Neuronal stem cell (in vitro differentiated cells): ENCODE measurements at regions not wholly inside any gene's neighbourhood (a gene's known extent, or its start where the extent isn't known, plus 50 kb on each side); places are given as distances from the start of the nearest gene placed in this dataset.

Experiments
- DNase-seq: peaks from one replicate; pipeline ENCODE4 v3.0.0-alpha.2; 2013; ENCODE audit warnings: low spot score
- H2AFZ ChIP-seq: one replicate; pipeline ENCODE4 v1.6.1; 2013; ENCODE audit warnings: mild to moderate bottlenecking, low read length, inconsistent platforms
- H2AK5ac ChIP-seq: 2 replicates; pipeline ENCODE4 v1.6.1; 2013; ENCODE audit warnings: low read depth, mild to moderate bottlenecking, inconsistent platforms, low read length, moderate library complexity, mixed read lengths
- H2BK120ac ChIP-seq: 2 replicates; pipeline ENCODE4 v1.6.1; 2013; ENCODE audit warnings: low read depth, mild to moderate bottlenecking, inconsistent platforms, low read length, moderate library complexity, mixed read lengths
- H2BK12ac ChIP-seq: one replicate; pipeline ENCODE4 v1.6.1; 2013; ENCODE audit warnings: low read length, inconsistent platforms
- H2BK15ac ChIP-seq: 2 replicates; pipeline ENCODE4 v1.6.1; 2013; ENCODE audit warnings: mild to moderate bottlenecking, low read length, inconsistent platforms, mixed read lengths
- H2BK5ac ChIP-seq: one replicate; pipeline ENCODE4 v1.6.1; 2013; ENCODE audit warnings: inconsistent platforms, mild to moderate bottlenecking, low read length, moderate library complexity
- H3K14ac ChIP-seq: one replicate; pipeline ENCODE4 v1.6.1; 2013; ENCODE audit warnings: low read length, inconsistent platforms
- H3K18ac ChIP-seq: 2 replicates; pipeline ENCODE4 v1.6.1; 2013; ENCODE audit warnings: low read length, inconsistent platforms
- H3K23ac ChIP-seq: 2 replicates; pipeline ENCODE4 v1.6.1; 2013; ENCODE audit warnings: low read depth, mild to moderate bottlenecking, mixed read lengths, low read length, inconsistent platforms; ENCODE audit not compliant: poor library complexity
- H3K27ac ChIP-seq: replicated peaks from 3 replicates; pipeline ENCODE4 v1.5.1; 2013; ENCODE audit warnings: low read length, inconsistent platforms
- H3K27me3 ChIP-seq, 3 experiments: 2 replicates each; pipeline ENCODE4 v1.6.1; 2013; ENCODE audit warnings: low read length in 3 of 3, mild to moderate bottlenecking in 2 of 3, inconsistent platforms in 1 of 3, low read depth in 1 of 3, mixed read lengths in 1 of 3, moderate library complexity in 1 of 3; ENCODE audit not compliant: control insufficient read depth in 3 of 3, insufficient read depth in 3 of 3
- H3K36me3 ChIP-seq, 2 donors: replicated peaks in 1 of 2; 2 replicates each; pipeline ENCODE4 v1.6.1; 2013; ENCODE audit warnings: low read length in 2 of 2; ENCODE audit not compliant: control insufficient read depth in 2 of 2, insufficient read depth in 2 of 2
- H3K4ac ChIP-seq: 2 replicates; pipeline ENCODE4 v1.6.1; 2013; ENCODE audit warnings: inconsistent platforms, mild to moderate bottlenecking, low read length, moderate library complexity
- H3K4me1 ChIP-seq, 2 donors: 1 replicate in 1 of 2; 2 replicates in 1 of 2; pipeline ENCODE4 v1.6.1; 2013; ENCODE audit warnings: low read length in 2 of 2, low read depth in 1 of 2; ENCODE audit not compliant: control insufficient read depth in 2 of 2, insufficient read depth in 1 of 2
- H3K4me2 ChIP-seq: one replicate; pipeline ENCODE4 v1.6.1; 2013; ENCODE audit warnings: mild to moderate bottlenecking, low read length, inconsistent platforms; ENCODE audit not compliant: insufficient read depth, poor library complexity, severe bottlenecking
- H3K4me3 ChIP-seq, 2 donors: 2 replicates each; pipeline ENCODE4 v1.5.1; 2013; ENCODE audit warnings: low read length in 2 of 2, mild to moderate bottlenecking in 2 of 2, inconsistent platforms in 1 of 2, moderate library complexity in 1 of 2
- H3K79me1 ChIP-seq: one replicate; pipeline ENCODE4 v1.6.1; 2013; ENCODE audit warnings: low read depth, mild to moderate bottlenecking, inconsistent platforms, low read length, moderate library complexity
- H3K9ac ChIP-seq: one replicate; pipeline ENCODE4 v1.6.1; 2013; ENCODE audit warnings: mild to moderate bottlenecking, low read depth, low read length, inconsistent platforms; ENCODE audit not compliant: poor library complexity
- H3K9me3 ChIP-seq, 2 donors: replicated peaks in 1 of 2; 2 replicates each; pipeline versions ENCODE3 to v1.6.1; 2013; ENCODE audit warnings: low read length in 2 of 2, mild to moderate bottlenecking in 2 of 2, inconsistent platforms in 1 of 2, low read depth in 1 of 2, mixed read lengths in 1 of 2, moderate library complexity in 1 of 2; ENCODE audit not compliant: control insufficient read depth in 2 of 2, insufficient read depth in 1 of 2
- H4K8ac ChIP-seq: one replicate; pipeline ENCODE4 v1.6.1; 2013; ENCODE audit warnings: low read depth, mild to moderate bottlenecking, inconsistent platforms, low read length, moderate library complexity
- H4K91ac ChIP-seq: one replicate; pipeline ENCODE4 v1.6.1; 2013; ENCODE audit warnings: low read length, low read depth, mild to moderate bottlenecking, inconsistent platforms; ENCODE audit not compliant: poor library complexity
- WGBS, 2 donors: extraction: QIAGEN DNeasy Blood & Tissue Kit; methylation state at CpG; one replicate each; pipeline ENCODE4 v1.1.7; 2013; ENCODE audit warnings: missing lambda C conversion rate in 2 of 2, mixed read lengths in 1 of 2; ENCODE audit not compliant: insufficient read length in 2 of 2, insufficient replicate concordance in 1 of 2; ENCODE audit errors: extremely low coverage in 2 of 2; 5-methylcytosine and 5-hydroxymethylcytosine counted together

- no peak overlapping the region for H2BK15ac ChIP-seq
- no peak overlapping the region for H2AK5ac ChIP-seq
- H3K23ac ChIP-seq, result no peak overlapping the region
- no peak overlapping the region for H3K27ac ChIP-seq
- no peak overlapping the region for H2BK5ac ChIP-seq
- no peak overlapping the region for H3K4ac ChIP-seq
- no peaks in the 10 kb centered on the region for H3K36me3 ChIP-seq
- H3K9ac ChIP-seq, result no peak overlapping the region
- peaks cover 0 to 2% of the 10 kb centered on the region in 2 donors for H3K4me1 ChIP-seq
- H3K18ac ChIP-seq, result no peak overlapping the region
- H4K8ac ChIP-seq, result no peak overlapping the region
- WGBS, 2 donors, result 100% methylated on average over 1 of the region's 6 CpGs; no CpG with 5 or more reads in 1 of the 2 donors
- no peak overlapping the region for H2BK12ac ChIP-seq
- no peak overlapping the region for H2AFZ ChIP-seq
- no peak for DNase-seq
- H3K14ac ChIP-seq, result no peak overlapping the region
- H3K4me3 ChIP-seq, result no peak overlapping the region
- no peak overlapping the region for H4K91ac ChIP-seq
- no peaks in the 10 kb centered on the region for H3K79me1 ChIP-seq
- no peaks in the 10 kb centered on the region for H3K9me3 ChIP-seq
- no peak overlapping the region for H2BK120ac ChIP-seq
- no peak overlapping the region for H3K4me2 ChIP-seq
- H3K27me3 ChIP-seq, result peaks cover 0 to 2% (median 0%) of the 10 kb centered on the region in 3 experiments
Measured at GRCh38 chr4:155591738-155592143, 74.9 kb upstream of the GUCY1A1 start.

GRCh38 chr4:155590796-155591585 is 75.7 kb upstream of the GUCY1A1 start:
- H3K4me1 ChIP-seq, result peaks cover 0 to 2% of the 10 kb centered on the region in 2 donors
- H3K4me3 ChIP-seq, result no peak overlapping the region
- no peaks in the 10 kb centered on the region for H3K9me3 ChIP-seq
- H3K4me2 ChIP-seq, result no peak overlapping the region
- no peak overlapping the region for H2AK5ac ChIP-seq
- H3K36me3 ChIP-seq, result no peaks in the 10 kb centered on the region
- no peak overlapping the region for H3K4ac ChIP-seq
- no peak overlapping the region for H3K27ac ChIP-seq
- peaks cover 0 to 2% (median 0%) of the 10 kb centered on the region in 3 experiments for H3K27me3 ChIP-seq
- H2BK12ac ChIP-seq, result no peak overlapping the region
- no peak overlapping the region for H2AFZ ChIP-seq
- no peak overlapping the region for H4K8ac ChIP-seq
- H2BK15ac ChIP-seq, result no peak overlapping the region
- H3K9ac ChIP-seq, result no peak overlapping the region
- WGBS, 2 donors, result no CpG with 5 or more reads among the region's 3 CpGs
- H3K18ac ChIP-seq, result no peak overlapping the region
- no peaks in the 10 kb centered on the region for H3K79me1 ChIP-seq
- DNase-seq, result no peak
- no peak overlapping the region for H2BK120ac ChIP-seq
- no peak overlapping the region for H3K23ac ChIP-seq
- no peak overlapping the region for H3K14ac ChIP-seq
- no peak overlapping the region for H2BK5ac ChIP-seq
- H4K91ac ChIP-seq, result no peak overlapping the region

- WGBS, 2 donors, result no CpG with 5 or more reads among the region's 2 CpGs
- Histone ChIP-seq H2BK5ac (no peak overlapping the region), H3K9ac (no peak overlapping the region), H3K4me1 (no peaks in the 10 kb centered on the region), H3K36me3 (no peaks in the 10 kb centered on the region), H3K4ac (no peak overlapping the region), H3K27ac (no peak overlapping the region), H2BK12ac (no peak overlapping the region), H2AFZ (no peak overlapping the region), H3K14ac (no peak overlapping the region), H3K18ac (no peak overlapping the region), H4K8ac (no peak overlapping the region), H3K79me1 (no peaks in the 10 kb centered on the region), H3K27me3 (peaks cover 0 to 2% (median 0%) of the 10 kb centered on the region in 3 experiments), H2AK5ac (no peak overlapping the region), H4K91ac (no peak overlapping the region), H3K9me3 (no peaks in the 10 kb centered on the region), H3K23ac (no peak overlapping the region), H2BK15ac (no peak overlapping the region), H3K4me2 (no peak overlapping the region), H2BK120ac (no peak overlapping the region), H3K4me3 (no peak overlapping the region)
- no peak for DNase-seq
Measured at GRCh38 chr4:155588437-155588836, 78.2 kb upstream of the GUCY1A1 start.

- Histone ChIP-seq H2BK12ac (no peak overlapping the region), H3K27me3 (peaks cover 0 to 2% (median 0%) of the 10 kb centered on the region in 3 experiments), H3K79me1 (no peaks in the 10 kb centered on the region), H4K8ac (no peak overlapping the region), H4K91ac (no peak overlapping the region), H3K27ac (no peak overlapping the region), H3K4ac (no peak overlapping the region), H3K9ac (no peak overlapping the region), H2AK5ac (no peak overlapping the region), H3K4me2 (no peak overlapping the region), H3K14ac (no peak overlapping the region), H2BK15ac (no peak overlapping the region), H2BK120ac (no peak overlapping the region), H3K18ac (no peak overlapping the region), H3K36me3 (no peaks in the 10 kb centered on the region), H3K4me3 (no peak overlapping the region), H3K4me1 (peaks cover 0 to 1% of the 10 kb centered on the region in 2 donors), H3K9me3 (no peaks in the 10 kb centered on the region), H2AFZ (no peak overlapping the region), H3K23ac (no peak overlapping the region), H2BK5ac (no peak overlapping the region)
- WGBS, 2 donors, result no CpG with 5 or more reads among the region's 3 CpGs
- no peak for DNase-seq
Measured at GRCh38 chr4:155587766-155588165, 78.9 kb upstream of the GUCY1A1 start.
